Fibroblast of the aortic adventitia (primary cell): ENCODE measurements at regions not wholly inside any gene's neighbourhood (a gene's known extent, or its start where the extent isn't known, plus 50 kb on each side); places are given as distances from the start of the nearest gene placed in this dataset.

Experiments used
- DNase-seq: peaks from one replicate; pipeline ENCODE4 v3.0.0-alpha.2; 2010; ENCODE audit warnings: low read depth
- H3K4me3 ChIP-seq: 2 replicates; pipeline ENCODE4 v1.5.1; 2011; ENCODE audit warnings: low read depth, mild to moderate bottlenecking, control low read depth, low read length, moderate library complexity
- TF ChIP-seq, protein P1 (sequence below): IDR thresholded peaks from 2 replicates; pipeline ENCODE4 v1.5.1; 2011; ENCODE audit warnings: mild to moderate bottlenecking, low read length, control low read depth, inconsistent platforms; ENCODE audit not compliant: insufficient read depth

DNA sequence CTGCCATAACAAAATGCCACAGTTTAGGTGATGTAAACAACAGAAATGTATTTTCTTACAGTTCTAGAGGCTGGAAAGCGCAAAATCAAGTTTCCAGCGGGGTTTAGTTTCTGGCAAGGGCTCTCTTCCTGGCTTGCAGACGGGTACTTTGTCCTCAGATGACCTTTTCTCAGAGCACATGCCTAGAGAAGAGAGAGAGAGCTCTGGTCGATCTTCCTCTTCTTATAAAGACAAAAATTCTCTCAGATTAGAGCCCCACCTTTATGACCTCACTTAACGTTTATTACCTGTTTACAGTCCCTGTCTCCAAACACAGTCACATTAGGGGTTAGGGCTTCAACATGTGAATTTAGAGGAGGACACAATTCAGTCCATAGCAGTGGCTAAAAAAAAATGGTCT is 119.7 kb downstream of the CETN3 start:
- H3K4me3 ChIP-seq = no peak overlapping the region
- peak; percentile 3 for DNase-seq
- TF ChIP-seq, protein P1, sequence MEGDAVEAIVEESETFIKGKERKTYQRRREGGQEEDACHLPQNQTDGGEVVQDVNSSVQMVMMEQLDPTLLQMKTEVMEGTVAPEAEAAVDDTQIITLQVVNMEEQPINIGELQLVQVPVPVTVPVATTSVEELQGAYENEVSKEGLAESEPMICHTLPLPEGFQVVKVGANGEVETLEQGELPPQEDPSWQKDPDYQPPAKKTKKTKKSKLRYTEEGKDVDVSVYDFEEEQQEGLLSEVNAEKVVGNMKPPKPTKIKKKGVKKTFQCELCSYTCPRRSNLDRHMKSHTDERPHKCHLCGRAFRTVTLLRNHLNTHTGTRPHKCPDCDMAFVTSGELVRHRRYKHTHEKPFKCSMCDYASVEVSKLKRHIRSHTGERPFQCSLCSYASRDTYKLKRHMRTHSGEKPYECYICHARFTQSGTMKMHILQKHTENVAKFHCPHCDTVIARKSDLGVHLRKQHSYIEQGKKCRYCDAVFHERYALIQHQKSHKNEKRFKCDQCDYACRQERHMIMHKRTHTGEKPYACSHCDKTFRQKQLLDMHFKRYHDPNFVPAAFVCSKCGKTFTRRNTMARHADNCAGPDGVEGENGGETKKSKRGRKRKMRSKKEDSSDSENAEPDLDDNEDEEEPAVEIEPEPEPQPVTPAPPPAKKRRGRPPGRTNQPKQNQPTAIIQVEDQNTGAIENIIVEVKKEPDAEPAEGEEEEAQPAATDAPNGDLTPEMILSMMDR = no peak

DNA sequence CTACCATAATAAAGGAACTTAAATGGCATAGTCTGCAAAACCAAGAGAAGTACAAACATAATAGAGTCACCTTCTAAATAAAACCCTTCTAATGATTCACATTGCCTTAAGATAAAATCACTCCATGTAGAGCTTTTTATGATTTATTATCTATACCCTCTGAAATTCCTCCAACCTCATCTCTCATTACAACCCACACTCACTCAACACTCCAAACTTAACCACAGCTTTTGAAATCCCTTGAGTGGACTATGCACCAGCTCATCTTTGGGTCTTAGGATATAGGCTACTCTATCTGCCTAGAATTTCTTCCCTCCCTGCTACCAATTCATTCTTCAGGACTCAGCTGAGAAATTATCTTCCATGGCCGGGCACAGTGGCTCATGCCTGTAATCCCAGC is 122.5 kb downstream of the CETN3 start:
- no peak for DNase-seq
- TF ChIP-seq, protein P1 = no peak
- H3K4me3 ChIP-seq = no peak overlapping the region

DNA sequence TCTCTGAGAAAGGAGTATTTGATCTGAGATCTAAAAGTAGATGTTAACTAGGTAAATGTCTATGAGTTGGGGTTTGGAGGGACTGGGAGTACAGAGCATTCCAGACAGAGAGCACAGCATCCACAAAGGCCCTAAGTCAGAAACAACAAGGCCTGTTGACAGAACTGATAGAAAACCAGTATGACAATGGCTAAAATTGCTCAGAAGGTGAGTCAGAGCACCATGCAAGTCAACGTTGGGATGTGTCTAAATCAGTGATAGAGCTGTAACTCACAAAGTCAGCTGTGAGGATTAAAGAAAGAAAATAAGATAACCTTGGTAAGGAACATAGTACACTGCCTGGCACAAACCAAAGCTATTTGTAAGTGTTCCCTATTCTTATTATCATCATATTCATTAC is 124.0 kb downstream of the CETN3 start:
- TF ChIP-seq, protein P1 = no peak
- no peak for DNase-seq
- H3K4me3 ChIP-seq = no peak overlapping the region

DNA sequence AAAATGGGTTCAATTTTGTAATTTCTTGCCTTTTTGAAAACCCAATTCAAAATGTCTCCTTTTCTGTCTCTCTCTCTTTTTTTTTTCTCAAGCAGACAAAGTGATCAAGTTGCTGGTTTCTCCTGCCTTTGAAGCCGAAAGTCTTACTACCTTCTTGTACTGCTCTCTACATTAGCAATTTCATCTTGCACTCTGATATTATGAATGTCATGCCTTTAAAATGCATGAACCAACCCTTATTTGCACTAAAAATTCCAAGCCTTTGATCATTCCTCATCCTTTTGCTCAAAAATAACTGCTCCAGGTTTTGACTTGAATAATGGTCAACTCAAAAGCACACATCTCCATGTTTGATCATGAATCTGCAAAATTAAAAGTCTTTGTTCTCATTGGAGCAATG is 125.2 kb downstream of the CETN3 start:
- no peak for DNase-seq
- TF ChIP-seq, protein P1 = no peak
- no peak overlapping the region for H3K4me3 ChIP-seq

DNA sequence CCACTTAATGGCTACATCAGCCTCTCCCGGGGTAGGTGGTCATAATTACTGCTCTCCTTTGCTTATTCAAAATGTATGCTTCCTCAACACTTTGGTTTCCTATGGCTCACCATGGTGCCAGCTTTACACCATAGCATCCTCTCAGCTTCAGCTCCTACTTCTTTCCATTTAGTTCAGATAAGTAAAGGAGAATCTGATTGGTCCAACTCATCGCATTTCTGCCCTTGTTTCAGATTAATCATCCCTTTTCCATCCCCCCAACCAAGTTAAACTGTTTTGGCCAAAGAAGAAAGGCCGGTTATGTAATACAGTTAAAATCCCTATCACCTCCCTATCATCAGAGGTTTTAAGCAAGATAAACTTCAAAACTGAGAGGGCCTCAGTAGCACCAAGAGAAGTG is 130.5 kb downstream of the CETN3 start:
- H3K4me3 ChIP-seq = no peak overlapping the region
- TF ChIP-seq, protein P1 = no peak
- peak; percentile 2 for DNase-seq

DNA sequence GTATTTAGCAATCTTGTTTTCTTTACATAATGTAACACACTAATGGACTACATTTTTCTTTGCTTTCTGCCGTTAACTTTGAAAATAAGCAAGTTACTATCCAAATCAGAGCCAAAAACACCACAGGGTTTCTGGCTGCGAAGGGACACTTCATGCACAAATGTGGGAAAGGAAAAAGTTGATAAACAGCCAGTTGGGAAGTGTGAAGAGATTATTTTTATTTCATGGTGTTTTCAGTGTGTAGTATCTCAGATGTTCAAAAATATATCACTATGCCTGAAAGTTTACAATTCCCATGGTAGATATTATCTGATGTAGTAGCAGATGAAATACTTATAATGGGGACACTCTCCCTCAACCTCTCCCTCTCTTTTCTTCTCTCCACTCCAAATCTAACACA is 135.3 kb downstream of the CETN3 start:
- no peak overlapping the region for H3K4me3 ChIP-seq
- TF ChIP-seq, protein P1 = no peak
- DNase-seq = no peak

DNA sequence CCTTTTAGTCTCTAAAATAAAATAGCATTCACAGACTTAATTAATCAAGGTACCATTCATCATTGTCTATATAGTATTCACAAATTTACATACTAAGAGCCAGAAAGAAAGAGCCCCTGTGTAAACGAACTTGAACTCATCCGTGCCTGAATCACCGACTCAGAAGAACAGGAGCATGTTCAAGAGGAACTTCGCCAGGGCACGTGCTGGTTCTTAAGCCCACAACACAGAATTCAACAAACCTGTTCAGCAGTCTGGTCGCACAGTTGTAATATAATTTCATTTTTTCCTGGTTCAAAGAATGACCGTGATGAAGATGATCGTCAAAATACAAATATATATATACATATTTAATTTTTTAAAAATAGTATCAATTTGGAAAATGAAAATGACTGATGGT is 141.9 kb downstream of the CETN3 start:
- TF ChIP-seq, protein P1 = no peak
- no peak overlapping the region for H3K4me3 ChIP-seq
- no peak for DNase-seq
